GM18907 (cell line): ENCODE measurements at regions not wholly inside any gene's neighbourhood (a gene's known extent, or its start where the extent isn't known, plus 50 kb on each side); places are given as distances from the start of the nearest gene placed in this dataset.

Source experiments
- ATAC-seq: cut with Tn5 transposase; IDR thresholded peaks from one replicate; pipeline ENCODE4 v1.9.1; 2021; ENCODE audit warnings: mild to moderate bottlenecking, moderate library complexity; ENCODE audit not compliant: unreplicated experiment

- no peak for ATAC-seq
Observed at GRCh38 chr12:24306001-24306400, 356.5 kb upstream of the SOX5 start.

GRCh38 chr12:24304285-24304684 lies 354.8 kb upstream of the SOX5 start:
- no peak for ATAC-seq

DNA sequence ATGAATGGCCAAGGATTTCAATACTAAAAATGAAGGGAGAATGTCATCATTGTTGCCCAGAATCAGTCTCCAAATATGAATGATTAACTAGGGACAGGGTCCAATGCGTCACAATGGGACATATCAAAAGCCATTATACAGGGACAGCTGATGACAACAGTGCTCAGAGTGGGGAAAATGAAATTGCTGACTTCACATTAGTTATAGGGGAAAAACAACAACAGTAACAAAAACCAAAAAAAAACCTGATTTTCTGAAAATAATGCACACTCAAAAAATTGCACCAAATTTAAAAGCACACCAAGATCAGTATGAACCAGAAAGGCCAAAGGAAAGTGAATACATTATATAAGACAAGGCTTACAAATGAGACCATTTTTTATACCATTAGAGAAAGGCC lies 353.2 kb upstream of the SOX5 start:
- no peak for ATAC-seq

DNA sequence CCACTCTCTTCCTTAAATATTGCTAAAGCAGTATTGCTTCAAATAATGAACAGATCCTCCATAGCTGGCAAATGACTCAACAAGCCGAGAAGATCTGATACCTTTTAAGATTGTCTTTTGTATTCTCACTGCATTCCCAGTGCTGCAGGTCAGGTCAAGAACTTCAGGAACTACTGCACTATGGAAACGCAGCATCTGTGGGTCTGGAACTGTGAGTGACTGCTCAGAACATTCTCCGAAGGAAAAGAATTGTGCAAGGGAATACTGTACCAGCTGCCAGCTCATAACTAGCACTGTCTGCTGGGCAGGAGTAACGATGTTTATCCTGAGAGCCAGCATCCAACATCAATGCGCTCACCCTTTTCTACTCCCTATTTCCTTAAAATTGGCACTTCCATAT lies 348.0 kb upstream of the SOX5 start:
- no peak for ATAC-seq

- no peak for ATAC-seq
Observed at GRCh38 chr12:24293549-24293948, 344.1 kb upstream of the SOX5 start.

DNA sequence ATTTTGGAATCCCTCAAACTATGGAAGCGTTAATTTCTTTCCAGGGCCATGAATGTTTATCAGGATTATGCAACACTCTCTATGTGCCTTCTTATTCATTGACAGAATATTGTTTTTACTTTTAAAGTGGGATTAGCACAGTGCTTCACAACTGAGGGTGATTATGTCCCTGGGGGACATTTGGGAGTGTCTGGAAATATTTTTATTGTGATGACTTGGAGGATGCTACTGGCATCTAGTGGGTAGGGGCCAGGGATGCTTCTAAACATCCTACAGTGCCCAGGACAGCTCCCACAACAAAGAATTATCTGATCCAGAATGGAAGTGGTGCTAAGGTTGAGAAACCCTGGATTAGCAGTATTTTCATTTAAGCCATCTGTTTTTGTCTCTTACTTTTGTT lies 338.5 kb upstream of the SOX5 start:
- ATAC-seq: no peak

GRCh38 chr12:24285448-24285847 lies 336.0 kb upstream of the SOX5 start:
- ATAC-seq: no peak

- no peak for ATAC-seq
Observed at GRCh38 chr12:24281341-24281740, 331.9 kb upstream of the SOX5 start.

GRCh38 chr12:24280056-24280842 lies 330.8 kb upstream of the SOX5 start:
- no peak for ATAC-seq

DNA sequence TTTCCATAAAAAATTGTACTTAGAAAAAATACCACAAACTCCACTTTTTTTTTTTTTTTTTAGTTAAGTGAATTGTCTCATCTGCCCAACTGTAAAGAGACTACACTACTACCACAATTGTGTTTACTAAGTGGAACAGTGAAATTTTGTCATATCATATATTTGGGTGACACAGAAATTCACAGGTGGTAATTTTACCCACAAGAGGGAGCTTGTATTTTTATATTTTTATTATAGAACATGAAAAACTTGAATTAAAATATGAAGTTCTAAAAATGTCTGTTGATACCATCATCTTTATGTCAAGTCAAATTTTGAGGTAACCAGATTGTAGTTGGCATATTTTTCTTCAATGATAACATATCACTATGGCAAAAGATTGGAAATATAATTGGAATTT lies 329.4 kb upstream of the SOX5 start:
- ATAC-seq: no peak

GRCh38 chr12:24270965-24271364 lies 321.5 kb upstream of the SOX5 start:
- no peak for ATAC-seq

GRCh38 chr12:24270464-24270863 lies 321.0 kb upstream of the SOX5 start:
- ATAC-seq: no peak

DNA sequence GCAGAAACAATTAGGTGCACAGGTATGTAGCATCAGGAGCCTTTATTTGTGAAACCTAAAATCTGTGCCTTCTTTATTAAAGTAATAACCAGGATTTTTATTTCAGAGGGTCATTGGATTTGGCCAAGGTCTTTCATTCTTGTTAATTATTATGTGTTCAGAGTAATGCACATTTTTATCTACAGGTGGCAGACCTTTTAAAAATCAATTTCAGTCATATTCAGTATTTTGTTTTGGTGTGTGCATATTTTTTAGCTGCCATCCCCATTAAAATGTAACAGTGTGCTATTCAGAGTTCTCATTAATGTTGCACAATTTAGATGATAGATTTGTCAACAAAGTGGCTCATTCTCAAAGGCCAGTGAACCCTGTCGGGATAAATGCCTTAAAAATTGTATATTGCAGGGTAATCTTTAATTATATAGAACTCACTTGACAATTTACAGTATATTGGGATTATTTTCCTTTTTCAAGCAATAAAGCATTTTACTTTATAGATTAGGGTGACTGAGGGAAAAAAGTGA lies 319.3 kb upstream of the SOX5 start:
- ATAC-seq: no peak

- ATAC-seq: no peak
Observed at GRCh38 chr12:24266982-24267381, 317.5 kb upstream of the SOX5 start.

DNA sequence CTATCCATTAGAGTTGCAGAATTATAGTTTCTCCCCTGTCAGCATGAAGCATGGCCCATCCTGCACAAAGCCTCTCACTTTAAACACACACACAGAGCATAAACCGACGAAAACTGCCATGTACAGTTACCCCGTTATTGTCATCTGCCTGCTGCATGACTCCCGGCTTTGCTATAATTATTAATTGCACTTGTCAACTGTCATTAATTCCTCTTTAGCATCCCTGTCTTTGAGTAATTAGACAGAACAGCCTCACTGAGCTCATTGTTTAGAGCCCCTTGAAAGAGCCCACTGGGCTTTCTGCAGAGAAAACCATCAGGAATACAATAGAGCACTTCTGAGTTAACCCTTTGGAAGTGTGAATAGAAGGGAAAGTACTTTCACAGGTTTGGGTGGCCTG lies 307.2 kb upstream of the SOX5 start:
- no peak for ATAC-seq

GRCh38 chr12:24255920-24256665 lies 306.6 kb upstream of the SOX5 start:
- ATAC-seq: no peak

DNA sequence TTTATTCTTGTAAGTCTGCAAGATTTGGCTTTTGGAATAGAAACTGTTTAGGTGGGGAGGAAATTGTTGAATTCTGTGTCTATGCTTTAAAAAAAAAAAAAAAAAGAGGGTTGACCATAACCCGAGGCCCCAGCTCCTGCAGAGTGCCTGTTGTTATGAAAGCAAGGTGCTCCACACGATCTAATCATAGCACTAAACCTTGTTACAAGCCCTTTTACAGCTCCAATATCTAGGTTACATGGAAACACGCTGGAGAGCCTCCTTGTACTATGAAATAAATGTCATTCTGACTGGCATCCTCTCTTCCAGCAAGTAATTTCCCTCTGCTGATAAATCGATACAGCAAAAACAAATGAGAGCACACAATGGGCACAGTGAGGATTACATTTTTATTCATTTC lies 303.1 kb upstream of the SOX5 start:
- ATAC-seq: no peak

- ATAC-seq: no peak
Observed at GRCh38 chr12:24246934-24247333, 297.5 kb upstream of the SOX5 start.

- no peak for ATAC-seq
Observed at GRCh38 chr12:24246376-24246775, 296.9 kb upstream of the SOX5 start.

DNA sequence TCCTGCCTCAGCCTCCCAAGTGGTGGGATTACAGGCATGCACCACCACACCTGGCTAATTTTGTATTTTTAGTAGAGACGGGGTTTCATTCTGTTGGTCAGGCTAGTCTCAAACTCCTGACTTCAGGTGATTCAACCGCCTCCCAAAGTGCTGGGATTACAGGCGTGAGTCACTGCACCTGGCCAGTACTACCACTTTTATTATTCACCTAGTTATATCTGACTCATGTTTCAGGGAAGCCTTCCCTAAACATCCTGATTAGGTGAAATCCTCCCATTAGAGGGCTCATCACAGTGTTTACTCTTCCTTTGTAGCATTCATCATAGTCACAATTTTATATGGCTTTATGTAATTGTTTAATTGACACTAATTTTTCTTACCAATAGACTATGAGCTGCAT lies 295.3 kb upstream of the SOX5 start:
- no peak for ATAC-seq

DNA sequence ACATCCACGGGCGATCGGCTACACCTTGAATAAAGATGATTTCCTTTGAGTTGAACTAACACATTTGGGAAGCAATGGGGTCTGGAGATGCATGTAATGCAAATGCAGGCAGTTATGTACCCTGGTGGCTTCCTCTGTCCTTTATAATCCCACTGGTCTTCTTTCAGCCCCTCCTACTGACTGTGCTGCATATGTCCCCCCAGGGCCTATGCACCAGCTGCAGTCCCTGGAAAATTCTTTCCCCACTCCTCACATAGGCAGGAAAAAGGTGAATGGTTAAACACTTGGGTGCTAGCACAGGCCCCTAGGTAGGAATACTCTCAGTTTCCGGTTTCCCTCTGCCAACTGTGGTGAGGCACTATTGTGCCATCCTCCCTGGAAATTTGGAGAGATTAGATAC lies 294.8 kb upstream of the SOX5 start:
- no peak for ATAC-seq

GRCh38 chr12:24240707-24241106 lies 291.2 kb upstream of the SOX5 start:
- ATAC-seq: no peak
